DMS114 treated with DMSO at 0.1 percent for 48 hours (cell line): ENCODE measurements at regions not wholly inside any gene's neighbourhood (a gene's known extent, or its start where the extent isn't known, plus 50 kb on each side); places are given as distances from the start of the nearest gene placed in this dataset.
"Not testable (repeated sequence)": the region's sequence is repeated elsewhere in the genome, so short reads cannot be mapped to it uniquely, and the experiment has no call there.

ENCODE experiments used
- DNase-seq: peaks from one replicate; lab custom pipeline; 2025; ENCODE audit not compliant: unreplicated experiment; lab: John Stamatoyannopoulos, UW

DNA sequence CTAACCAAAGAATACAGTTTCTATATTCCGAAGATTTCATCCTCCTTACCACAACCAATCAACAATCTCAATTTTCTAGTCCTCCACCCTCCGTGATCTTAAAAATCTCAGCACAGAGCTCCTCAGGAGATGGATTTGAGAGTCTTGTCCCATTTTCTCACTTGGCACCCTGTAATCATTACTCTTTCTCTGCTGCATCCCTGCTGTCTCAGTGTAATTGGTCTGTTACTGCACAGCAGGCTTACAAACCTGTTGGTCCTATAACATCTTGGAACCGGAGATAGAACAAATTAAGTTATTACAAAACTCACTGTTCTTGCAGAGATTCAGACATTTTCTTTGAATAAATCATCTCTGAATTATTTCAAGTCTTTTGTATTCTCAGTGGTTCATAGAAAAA, 1227.2 kb downstream of the JRKL start:
- DNase-seq = no peak

DNA sequence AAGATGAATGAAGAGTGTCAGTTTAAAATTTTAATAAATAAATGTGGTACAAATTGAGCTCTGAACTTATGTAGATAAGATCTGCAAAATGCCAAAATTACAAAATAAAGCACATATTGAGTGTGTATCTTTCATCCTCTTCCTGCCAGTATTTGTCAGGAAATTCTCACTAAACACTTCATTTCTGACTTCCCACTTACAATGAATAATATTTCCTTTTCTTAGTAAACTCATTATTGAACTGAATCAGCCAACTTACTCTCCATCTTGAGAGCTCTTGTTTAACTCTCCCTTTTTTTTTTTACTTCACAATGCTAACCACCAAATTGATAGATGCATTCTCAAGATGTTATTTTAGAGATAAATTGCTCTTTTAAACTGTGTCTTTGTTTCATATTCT, 1230.2 kb downstream of the JRKL start:
- no peak for DNase-seq

DNA sequence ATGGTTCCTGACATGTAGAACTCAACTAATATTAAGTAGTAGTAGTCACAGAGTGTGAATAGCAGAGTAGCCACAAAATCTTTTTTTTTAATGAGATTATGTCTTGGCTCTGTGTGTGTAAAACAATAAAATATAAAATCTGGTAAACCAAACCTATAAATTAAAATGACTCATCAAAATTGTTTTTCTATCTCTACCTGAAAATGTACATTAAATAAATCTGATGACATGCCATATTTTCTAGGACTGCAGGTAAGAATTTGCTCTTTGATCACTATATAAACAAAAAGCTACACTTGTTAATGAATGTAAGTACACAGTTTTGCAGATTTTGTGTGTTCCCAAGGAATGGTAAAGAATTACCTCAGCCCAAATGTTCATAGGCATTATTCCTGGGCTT, 1231.5 kb downstream of the JRKL start:
- no peak for DNase-seq

- no peak for DNase-seq
Observed at GRCh38 chr11:97622795-97623194, 1233.0 kb downstream of the JRKL start.

DNA sequence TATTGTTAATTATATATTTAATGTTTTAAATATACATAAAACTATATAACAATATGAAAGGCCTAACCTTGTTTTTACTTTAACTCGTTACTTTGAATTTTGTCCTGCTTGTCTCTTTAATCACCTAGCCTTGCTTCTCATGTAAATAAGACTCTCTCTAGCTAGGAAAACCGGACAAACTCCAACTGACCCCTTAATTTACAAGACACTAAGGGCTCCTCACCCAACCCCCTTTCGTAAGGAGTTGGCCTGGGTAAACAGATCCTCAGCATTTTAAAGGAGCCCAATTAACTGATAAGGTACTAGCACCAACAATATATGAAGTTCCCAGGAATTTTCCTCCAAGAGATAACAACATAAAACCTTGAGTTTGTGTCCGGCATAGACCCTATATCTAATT, 1246.9 kb downstream of the JRKL start:
- DNase-seq = not testable (repeated sequence)

GRCh38 chr11:97637701-97638100, 1247.9 kb downstream of the JRKL start:
- DNase-seq = no peak

DNA sequence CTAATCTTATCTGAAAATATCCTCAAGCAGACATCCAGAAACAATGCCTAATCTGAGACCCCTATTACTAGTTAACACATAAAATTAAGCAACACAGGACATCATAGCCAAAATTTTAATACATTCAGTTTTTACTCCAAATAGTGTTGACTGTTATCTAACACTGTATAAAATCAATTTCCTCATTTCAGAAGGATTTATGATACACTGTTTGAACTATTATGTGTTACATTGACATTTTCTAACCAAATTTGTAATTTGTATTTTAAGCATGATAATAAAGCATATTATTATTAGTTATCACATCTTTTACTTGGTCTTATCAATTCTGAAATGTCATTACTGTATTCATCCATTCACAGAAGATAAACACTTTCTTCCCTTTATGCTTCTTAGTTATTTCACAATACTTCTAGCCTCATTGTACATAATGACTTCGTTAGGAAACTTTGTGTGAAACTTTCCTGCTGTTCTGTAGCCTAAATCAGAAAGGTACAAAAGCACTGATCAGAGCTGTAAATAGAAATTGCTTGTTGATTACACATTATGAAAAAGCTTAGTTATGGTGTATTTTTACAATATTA, 1248.9 kb downstream of the JRKL start:
- no peak for DNase-seq

DNA sequence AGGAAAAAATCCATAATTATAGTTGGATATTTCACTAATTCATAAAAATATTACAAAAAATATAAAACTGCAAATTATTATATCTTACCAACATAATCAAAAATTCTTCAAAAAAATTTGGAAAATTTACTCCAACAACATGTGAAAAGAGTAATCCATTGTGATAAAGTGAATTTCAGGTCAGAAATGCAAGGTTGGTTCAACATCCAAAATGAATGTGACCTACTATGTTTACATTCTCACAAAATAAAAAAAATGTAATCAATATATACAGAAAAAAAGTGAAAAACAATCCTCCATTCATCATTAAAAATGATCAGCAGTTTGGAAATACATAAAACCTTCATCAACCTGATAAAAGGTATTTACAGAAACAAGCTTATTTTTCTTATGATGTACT, 1252.2 kb downstream of the JRKL start:
- no peak for DNase-seq

DNA sequence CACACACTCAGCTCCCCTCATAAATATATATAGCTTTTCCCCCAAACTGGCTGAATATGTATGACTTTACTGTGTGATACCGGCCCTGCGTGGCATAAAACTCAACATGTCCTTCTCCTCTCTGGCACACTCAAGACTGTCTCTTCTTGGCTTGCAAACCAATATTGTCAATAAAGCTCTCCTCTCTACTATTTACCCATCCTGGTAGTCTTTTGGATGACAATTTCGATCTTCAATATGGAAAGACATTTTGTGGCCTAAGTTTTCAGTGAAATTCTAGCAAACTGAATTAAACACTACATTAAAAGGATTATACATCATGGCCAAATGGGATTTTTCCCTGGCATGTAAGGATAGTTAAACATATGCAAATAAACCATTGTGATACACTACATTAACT, 1255.9 kb downstream of the JRKL start:
- no peak for DNase-seq

DNA sequence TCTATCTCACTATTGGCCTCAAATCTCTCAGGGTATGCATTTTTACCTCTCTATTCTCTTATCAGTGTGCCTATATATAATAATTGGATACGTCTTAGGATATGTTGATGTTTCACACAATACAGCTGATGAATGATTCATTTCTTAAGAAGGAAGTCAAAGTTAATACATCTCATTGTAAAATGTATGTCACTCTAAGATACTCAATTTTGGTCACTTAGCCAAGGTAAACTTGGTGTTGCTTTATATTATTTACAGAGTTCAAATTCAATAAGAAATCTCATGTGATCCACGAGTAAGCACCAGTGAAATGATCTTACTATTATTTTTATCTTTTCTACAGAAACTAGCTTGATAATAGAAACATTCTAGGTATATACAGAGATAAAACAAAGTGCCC, 1266.5 kb downstream of the JRKL start:
- DNase-seq = no peak

DNA sequence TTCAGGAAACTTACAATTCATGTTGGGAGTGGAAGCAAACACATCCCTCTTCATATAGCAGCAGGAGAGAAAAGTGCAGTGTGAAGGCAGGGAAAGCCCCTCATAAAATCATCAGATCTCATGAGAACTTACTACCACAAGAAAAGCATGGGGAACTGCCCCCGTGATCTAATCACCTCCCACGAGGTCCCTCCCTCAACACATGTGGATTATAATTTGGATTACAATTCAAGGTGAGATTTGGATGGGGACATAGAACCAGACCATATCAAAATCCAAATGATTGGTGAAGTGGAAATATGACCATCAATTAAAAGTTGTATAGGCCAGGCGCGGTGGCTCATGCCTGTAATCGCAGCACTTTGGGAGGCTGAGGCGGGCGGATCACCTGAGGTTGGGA, 1268.0 kb downstream of the JRKL start:
- DNase-seq = no peak

DNA sequence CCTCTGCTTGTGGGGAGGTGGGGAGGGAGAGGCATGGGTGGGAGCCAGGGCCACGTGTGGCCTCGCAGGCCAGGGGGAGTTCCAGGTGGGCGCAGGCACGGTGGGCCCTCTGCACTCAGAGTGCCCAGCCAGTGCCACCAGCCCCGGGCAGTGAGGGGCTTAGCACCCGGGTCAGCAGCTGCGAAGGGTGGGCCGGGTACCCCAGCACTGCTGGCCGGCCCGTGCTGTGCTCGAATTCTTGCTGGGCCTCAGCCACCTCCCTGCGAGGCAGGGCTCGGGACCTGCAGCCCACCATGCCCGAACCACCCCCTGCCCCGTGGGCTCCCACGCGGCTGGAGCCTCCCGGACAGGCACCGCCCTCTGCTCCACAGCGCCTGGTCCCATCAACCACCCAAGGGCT, 1277.2 kb downstream of the JRKL start:
- no peak for DNase-seq

DNA sequence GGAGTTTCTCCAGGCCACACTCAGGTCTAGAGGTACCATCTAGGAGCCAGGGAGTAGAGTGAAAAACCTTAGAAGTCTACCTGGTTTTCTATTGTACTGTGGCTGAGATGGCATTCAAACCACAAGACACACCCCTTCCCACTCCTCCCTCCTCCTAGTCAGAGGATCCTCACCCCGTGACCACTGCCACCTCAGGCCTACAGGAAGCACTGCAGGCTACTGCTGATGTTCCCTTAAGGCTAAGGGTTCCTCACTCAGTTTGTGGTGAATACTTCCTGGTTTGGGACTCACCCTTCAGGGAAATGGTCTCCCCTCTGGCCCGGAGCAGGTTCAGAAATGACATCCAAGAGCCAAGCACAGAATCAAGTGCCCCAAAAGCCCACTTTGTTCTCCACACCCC, 1293.9 kb downstream of the JRKL start:
- no peak for DNase-seq

DNA sequence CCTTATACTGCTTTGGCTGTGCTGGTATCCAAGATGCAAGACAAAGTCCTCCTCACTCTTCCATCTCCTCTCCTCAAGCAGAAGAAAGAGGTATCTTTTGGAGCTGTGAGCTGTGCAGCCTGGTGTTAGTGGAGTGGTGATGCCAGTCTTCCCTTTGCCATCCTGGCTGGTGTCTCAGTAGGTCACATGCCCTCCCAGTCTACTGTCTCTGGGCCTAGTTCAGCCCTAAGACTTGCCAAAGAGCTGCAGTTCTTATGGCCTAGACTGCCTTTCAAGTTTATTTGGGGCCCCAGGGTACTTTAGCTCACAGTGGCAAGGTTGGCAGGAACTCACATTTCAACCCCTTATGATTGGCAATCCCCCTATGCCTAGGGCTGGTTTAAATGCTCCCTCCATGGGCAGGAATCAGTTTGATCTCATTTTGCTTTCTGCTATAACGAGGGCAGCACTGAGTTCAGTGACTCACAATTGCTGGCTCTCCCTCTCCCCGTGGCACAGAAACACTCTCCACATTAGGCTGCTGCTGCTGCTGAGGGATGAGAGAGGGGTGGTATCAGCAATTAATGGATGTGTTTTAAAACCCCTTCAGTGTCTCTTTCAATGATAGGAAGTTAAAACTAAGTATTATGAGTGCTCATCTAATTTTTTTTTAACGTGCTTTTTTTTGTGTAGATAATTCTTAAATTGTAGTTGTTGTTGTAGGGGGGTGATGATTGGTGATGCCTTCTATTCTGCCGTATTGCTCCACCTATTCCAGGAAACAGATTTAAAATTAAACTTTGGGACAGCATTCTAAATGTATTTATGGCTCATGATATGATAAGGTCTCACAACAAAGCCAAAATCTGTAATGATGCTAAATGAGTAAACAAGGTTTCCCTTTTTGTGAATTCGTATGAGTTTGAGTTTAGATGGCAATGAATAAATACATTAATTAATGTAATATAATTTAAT, 1295.0 kb downstream of the JRKL start:
- no peak for DNase-seq

DNA sequence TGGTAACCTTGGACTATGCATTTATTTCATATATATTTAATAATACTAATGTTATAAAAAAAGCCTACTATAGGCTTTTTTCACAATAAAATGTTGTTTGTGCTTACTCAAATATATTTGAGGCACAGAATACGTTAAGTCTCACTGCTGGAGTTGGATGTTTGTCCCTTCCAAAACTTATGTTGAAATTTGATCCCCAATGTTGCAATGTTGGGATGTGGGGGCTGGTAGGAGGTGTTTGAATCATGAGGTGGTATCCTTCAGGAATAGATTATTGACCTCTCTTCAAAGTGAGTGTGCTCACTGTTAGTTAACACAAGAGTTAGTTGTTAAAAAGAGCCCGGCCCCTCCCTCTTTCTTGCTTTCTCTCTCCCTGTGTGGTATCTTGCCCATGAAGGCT, 1295.9 kb downstream of the JRKL start:
- no peak for DNase-seq

DNA sequence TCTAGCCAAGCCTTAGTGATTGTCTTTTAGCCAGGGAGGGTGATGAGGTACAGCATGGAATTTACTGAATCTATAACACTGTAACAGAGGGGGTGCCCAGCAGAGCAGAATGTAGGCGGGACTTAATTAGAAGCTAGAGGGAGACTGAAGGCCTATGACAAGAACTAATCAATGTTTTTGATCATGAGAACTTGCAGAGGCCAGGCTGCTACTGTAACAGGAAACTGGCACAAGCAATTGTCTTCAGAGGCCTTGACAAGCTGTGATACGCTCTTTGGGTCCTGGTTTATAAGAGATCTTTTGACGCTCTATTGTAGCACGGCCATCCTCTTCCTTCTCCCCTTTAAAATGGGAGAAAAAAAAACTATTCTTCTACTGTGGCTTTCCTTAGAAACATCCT, 1297.3 kb downstream of the JRKL start:
- no peak for DNase-seq

DNA sequence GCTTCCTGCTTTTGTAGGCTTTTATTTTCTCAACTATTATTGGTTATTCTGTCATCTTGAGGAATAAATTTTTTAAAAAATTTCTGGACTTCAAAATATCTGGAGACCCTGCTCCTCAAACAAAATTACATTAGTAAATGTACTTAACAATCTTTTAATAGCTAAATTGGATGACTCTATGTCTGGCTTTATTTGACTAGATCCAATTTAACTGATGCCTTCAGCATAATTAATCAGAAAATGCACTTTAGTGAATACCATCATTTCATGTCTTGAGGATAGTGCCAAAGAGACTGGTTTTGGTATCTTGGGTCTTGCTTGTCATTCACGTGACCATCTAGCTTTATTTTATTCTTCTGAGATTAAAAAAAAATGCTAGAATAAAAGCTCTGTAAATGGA, 1301.2 kb downstream of the JRKL start:
- no peak for DNase-seq

DNA sequence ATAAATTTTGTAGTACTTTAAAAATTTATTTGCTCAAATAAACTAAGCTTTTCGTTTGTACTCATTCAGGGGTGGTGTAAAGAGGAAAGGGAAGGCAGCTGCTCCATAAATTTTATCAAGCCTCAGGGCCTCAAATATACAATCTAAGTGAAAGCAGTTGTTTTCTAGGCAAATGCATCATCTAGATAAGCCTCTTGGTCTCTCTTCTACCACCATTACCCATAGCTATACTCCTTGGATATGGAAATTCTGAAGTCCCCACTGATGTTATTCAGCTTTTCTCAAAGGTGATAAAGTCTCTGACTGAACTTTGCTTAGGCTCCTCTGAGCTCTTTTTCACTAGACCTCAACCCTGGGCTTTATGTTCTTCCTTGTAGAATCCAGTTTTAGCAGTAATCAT, 1313.1 kb downstream of the JRKL start:
- no peak for DNase-seq

- no peak for DNase-seq
Observed at GRCh38 chr11:97703851-97704250, 1314.0 kb downstream of the JRKL start.

DNA sequence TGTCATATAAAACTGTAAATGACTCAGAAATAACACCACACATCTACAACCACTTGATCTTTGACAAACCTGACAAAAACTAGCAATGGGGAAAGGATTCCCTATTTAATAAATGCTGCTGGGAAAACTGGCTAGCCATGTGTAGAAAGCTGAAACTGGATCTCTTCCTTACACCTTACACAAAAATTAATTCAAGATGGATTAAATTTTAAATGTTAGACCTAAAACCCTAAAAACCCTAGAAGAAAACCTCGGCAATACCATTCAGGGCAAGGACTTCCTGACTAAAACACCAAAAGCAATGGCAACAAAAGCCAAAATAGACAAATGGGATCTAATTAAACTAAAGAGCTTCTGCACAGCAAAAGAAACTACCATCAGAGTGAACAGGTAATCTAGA, 1315.3 kb upstream of the CNTN5 start:
- DNase-seq = not testable (repeated sequence)

DNA sequence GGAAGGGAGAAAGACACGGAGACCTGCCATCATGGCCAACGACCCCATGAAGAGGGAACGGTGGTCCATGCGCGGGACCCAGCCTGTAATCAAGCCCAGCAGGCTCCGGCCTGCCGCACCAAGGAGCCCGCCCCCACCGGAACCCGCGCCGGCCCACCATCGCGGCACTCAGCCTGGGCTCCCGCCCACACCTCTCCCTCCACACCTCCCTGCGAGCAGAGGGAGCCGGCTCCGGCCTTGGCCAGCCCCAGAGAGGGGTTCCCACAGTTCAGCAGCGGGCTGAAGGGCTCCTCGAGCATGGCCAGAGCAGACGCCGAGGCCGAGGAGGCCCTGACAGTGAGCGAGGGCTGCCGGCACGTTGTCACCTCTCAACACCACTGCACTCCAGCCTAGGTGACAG, 1302.8 kb upstream of the CNTN5 start:
- DNase-seq = no peak

- DNase-seq = no peak
Observed at GRCh38 chr11:97722065-97722464, 1298.7 kb upstream of the CNTN5 start.

GRCh38 chr11:97722721-97723120, 1298.0 kb upstream of the CNTN5 start:
- no peak for DNase-seq
